ENCODE measurements at regions not wholly inside any gene's neighbourhood (a gene's known extent, or its start where the extent isn't known, plus 50 kb on each side); places are given as distances from the start of the nearest gene placed in this dataset.

DNA sequence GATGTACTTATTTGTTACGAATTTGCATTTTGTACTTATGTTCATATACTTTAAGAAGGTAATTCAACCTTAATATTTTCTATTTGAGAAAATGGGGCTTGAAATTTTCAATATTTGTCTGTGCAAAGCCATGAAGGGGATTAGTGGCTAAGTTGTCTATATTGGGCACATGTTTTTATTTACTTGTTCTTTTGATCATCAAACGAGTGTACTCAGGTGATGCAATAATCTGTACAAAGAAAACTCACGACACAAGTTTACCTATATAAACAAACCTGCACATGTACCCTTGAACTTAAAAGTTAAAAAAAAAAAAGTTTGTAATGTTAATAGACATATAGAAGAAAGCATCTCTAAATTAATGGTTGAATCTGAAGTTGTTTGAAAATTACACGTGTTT, 658.9 kb upstream of the SYT4 start:
- no peaks in the 10 kb centered on the region for H3K36me3 ChIP-seq (ENCODE audit: control insufficient read depth, insufficient read depth, low read length)
- no peak overlapping the region for H3K27ac ChIP-seq (ENCODE audit: low read depth, low read length)
- H3K4me1 Mint-ChIP-seq = no peaks in the 10 kb centered on the region
- H3K9me3 ChIP-seq (ENCODE audit: control insufficient read depth, low read length) = no peaks in the 10 kb centered on the region
- H3K27me3 Mint-ChIP-seq (ENCODE audit: insufficient read depth) = no peaks in the 10 kb centered on the region
- H3K27ac Mint-ChIP-seq = no peak overlapping the region
- 92% methylated on average over 3 of the region's 4 CpGs; no CpG with 5 or more reads in 1 of the 2 experiments for WGBS, 2 experiments (ENCODE audit: insufficient coverage in 1 of 2, insufficient read length in 1 of 2)
- H3K27me3 ChIP-seq (ENCODE audit: control insufficient read depth, insufficient read depth, low read length, poor library complexity, severe bottlenecking) = no peaks in the 10 kb centered on the region
- H3K4me1 ChIP-seq (ENCODE audit: control insufficient read depth, insufficient read depth, low read length) = no peaks in the 10 kb centered on the region
- DNase-seq = no peak
- TF ChIP-seq, protein P1, sequence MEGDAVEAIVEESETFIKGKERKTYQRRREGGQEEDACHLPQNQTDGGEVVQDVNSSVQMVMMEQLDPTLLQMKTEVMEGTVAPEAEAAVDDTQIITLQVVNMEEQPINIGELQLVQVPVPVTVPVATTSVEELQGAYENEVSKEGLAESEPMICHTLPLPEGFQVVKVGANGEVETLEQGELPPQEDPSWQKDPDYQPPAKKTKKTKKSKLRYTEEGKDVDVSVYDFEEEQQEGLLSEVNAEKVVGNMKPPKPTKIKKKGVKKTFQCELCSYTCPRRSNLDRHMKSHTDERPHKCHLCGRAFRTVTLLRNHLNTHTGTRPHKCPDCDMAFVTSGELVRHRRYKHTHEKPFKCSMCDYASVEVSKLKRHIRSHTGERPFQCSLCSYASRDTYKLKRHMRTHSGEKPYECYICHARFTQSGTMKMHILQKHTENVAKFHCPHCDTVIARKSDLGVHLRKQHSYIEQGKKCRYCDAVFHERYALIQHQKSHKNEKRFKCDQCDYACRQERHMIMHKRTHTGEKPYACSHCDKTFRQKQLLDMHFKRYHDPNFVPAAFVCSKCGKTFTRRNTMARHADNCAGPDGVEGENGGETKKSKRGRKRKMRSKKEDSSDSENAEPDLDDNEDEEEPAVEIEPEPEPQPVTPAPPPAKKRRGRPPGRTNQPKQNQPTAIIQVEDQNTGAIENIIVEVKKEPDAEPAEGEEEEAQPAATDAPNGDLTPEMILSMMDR (conservative IDR thresholded peaks at IDR 0.05) = no peak
- H3K36me3 Mint-ChIP-seq (ENCODE audit: low read depth) = no peaks in the 10 kb centered on the region
- H3K4me3 Mint-ChIP-seq = no peak overlapping the region
- H3K4me3 ChIP-seq (ENCODE audit: low read length) = no peak overlapping the region
- no peaks in the 10 kb centered on the region for H3K9me3 Mint-ChIP-seq
- no peak overlapping the region for H3K9ac ChIP-seq (ENCODE audit: extremely low read depth, low read length, poor library complexity, severe bottlenecking)

DNA sequence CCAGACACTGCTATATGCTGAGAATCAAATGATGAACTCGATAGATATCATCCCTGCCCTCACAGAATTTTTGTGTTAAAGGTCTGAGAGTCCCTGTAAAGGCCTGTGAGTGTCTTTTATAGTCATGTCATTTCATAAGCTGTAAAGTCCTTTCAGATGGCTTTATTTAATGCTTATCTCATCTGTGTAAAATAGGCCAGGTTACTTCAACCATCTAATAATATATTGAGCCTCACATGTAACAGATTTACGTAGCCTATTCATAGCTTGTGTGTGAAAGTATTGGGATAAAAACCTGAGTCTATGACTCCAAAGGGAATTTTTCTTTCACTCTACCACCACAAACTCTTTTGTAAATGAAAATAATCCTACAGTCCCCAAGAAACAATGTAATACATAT, 672.0 kb upstream of the SYT4 start:
- Mint-ChIP-seq H3K27ac (no peak overlapping the region), H3K9me3 (peaks cover 19% of the 10 kb centered on the region), H3K4me3 (no peak overlapping the region), H3K36me3 (ENCODE audit: low read depth) (no peaks in the 10 kb centered on the region), H3K4me1 (no peaks in the 10 kb centered on the region), H3K27me3 (ENCODE audit: insufficient read depth) (no peaks in the 10 kb centered on the region)
- Histone ChIP-seq H3K27ac (ENCODE audit: low read depth, low read length) (no peak overlapping the region), H3K4me1 (ENCODE audit: control insufficient read depth, insufficient read depth, low read length) (no peaks in the 10 kb centered on the region), H3K4me3 (ENCODE audit: low read length) (no peak overlapping the region), H3K36me3 (ENCODE audit: control insufficient read depth, insufficient read depth, low read length) (no peaks in the 10 kb centered on the region), H3K9me3 (ENCODE audit: control insufficient read depth, low read length) (peaks cover 14% of the 10 kb centered on the region), H3K27me3 (ENCODE audit: control insufficient read depth, insufficient read depth, low read length, poor library complexity, severe bottlenecking) (no peaks in the 10 kb centered on the region), H3K9ac (ENCODE audit: extremely low read depth, low read length, poor library complexity, severe bottlenecking) (no peak overlapping the region)
- 100% methylated on average over 1 of the region's 2 CpGs; no CpG with 5 or more reads in 1 of the 2 experiments for WGBS, 2 experiments (ENCODE audit: insufficient coverage in 1 of 2, insufficient read length in 1 of 2)
- TF ChIP-seq, protein P1 (conservative IDR thresholded peaks at IDR 0.05) = no peak
- DNase-seq = no peak

DNA sequence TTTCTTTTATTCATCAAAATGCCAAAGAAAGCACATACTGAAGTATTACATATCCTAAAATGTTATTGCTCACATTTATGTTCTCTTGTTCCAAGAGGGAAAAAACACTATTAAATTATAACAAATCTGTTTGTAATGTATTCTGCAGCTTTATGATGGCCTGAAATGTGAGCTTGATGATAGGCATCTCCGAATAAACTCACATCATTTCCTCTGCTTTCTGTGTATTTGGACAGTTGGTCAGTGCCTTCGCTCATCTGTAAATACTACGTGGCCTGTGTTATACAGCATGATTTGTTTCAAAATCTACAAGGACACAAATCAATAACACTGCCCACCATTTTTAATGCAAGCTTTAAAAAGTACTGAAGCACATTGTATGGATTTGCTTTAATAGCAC, 672.8 kb upstream of the SYT4 start:
- Histone ChIP-seq H3K36me3 (ENCODE audit: control insufficient read depth, insufficient read depth, low read length) (no peaks in the 10 kb centered on the region), H3K27ac (ENCODE audit: low read depth, low read length) (no peak overlapping the region), H3K9me3 (ENCODE audit: control insufficient read depth, low read length) (peaks cover 14% of the 10 kb centered on the region), H3K4me3 (ENCODE audit: low read length) (no peak overlapping the region), H3K27me3 (ENCODE audit: control insufficient read depth, insufficient read depth, low read length, poor library complexity, severe bottlenecking) (no peaks in the 10 kb centered on the region), H3K9ac (ENCODE audit: extremely low read depth, low read length, poor library complexity, severe bottlenecking) (no peak overlapping the region), H3K4me1 (ENCODE audit: control insufficient read depth, insufficient read depth, low read length) (no peaks in the 10 kb centered on the region)
- Mint-ChIP-seq H3K27ac (no peak overlapping the region), H3K4me3 (no peak overlapping the region), H3K36me3 (ENCODE audit: low read depth) (no peaks in the 10 kb centered on the region), H3K27me3 (ENCODE audit: insufficient read depth) (no peaks in the 10 kb centered on the region), H3K9me3 (peaks cover 19% of the 10 kb centered on the region), H3K4me1 (no peaks in the 10 kb centered on the region)
- 100% methylated on average over 1 to 3 of the region's 3 CpGs for WGBS, 2 experiments (ENCODE audit: insufficient coverage in 1 of 2, insufficient read length in 1 of 2)
- TF ChIP-seq, protein P1 (conservative IDR thresholded peaks at IDR 0.05) = no peak
- DNase-seq = no peak

Measured in endodermal cell (in vitro differentiated cells).